PC-9 (cell line): ENCODE measurements at regions not wholly inside any gene's neighbourhood (a gene's known extent, or its start where the extent isn't known, plus 50 kb on each side); places are given as distances from the start of the nearest gene placed in this dataset.

ENCODE experiments used
- CTCF ChIP-seq: fragments of 200-600 bp; sonication (generic); conservative IDR thresholded peaks from 2 replicates; pipeline ENCODE4 v1.6.1; 2017; ENCODE audit warnings: mixed run types, antibody characterized with exemption, mild to moderate bottlenecking, moderate library complexity
- EZH2 ChIP-seq: fragments of 200-600 bp; sonication (generic); IDR thresholded peaks from 2 replicates; pipeline ENCODE4 v1.8.0; 2017; ENCODE audit warnings: antibody characterized with exemption, low read depth

GRCh38 chr11:19659529-19659928 is 53.1 kb upstream of the NAV2 start:
- TF ChIP-seq CTCF (no peak), EZH2 (no peak)
